ENCODE measurements at regions not wholly inside any gene's neighbourhood (a gene's known extent, or its start where the extent isn't known, plus 50 kb on each side); places are given as distances from the start of the nearest gene placed in this dataset.

DNA sequence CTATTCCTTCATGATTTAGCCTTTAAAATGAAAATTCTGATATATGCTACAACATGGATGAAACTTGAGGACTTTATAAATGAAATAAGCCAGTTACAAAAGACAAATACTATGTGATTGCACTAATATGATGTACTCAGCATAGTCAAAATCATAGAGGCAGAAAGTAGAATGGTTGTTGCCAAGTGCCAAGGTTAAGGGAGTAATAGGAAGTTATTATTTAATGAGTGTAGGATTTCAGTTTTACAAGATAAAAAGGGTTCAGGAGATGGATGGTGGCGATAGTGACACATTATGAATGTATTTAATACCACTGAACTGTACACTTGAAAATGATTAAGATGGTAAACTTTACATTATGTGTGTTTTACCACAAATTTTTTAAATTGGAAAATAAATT, 73.1 kb upstream of the FMN2 start:
- H3K27ac ChIP-seq = no peak overlapping the region

GRCh38 chr1:240019524-240019923, 72.2 kb upstream of the FMN2 start:
- no peak overlapping the region for H3K27ac ChIP-seq
- TF ChIP-seq CTCF (conservative IDR thresholded peaks at IDR 0.05) = no peak

More for the DNA sequence above, 73.1 kb upstream of the FMN2 start:
- TF ChIP-seq CTCF (conservative IDR thresholded peaks at IDR 0.05) = no peak

DNA sequence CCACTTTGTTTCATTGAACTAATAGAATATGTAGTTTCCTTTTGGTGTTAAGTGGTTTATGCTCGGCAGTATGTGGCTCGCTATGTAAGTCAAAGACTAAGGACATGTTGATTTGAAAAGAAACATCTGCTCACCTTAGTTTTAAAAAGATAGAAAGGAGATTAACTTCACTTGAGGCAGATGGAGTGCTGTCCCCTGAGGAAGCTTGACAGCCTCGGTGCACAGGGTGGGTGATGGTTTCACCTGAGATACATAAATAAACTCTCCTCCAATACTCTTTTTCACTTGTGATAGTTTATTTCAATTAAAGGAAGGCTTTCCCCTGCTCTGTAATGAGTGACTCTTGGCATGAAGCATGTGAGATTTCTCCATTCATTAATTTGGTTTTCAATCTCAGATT, 70.8 kb upstream of the FMN2 start:
- TF ChIP-seq CTCF (conservative IDR thresholded peaks at IDR 0.05) = no peak
- H3K27ac ChIP-seq = no peak overlapping the region

GRCh38 chr1:240021709-240022108, 70.0 kb upstream of the FMN2 start:
- no peak for TF ChIP-seq CTCF (conservative IDR thresholded peaks at IDR 0.05)
- H3K27ac ChIP-seq = no peak overlapping the region

- TF ChIP-seq CTCF (conservative IDR thresholded peaks at IDR 0.05) = peak; percentile 96
- H3K27ac ChIP-seq = no peak overlapping the region; the same call in 1 of the 2 replicates
Measured at GRCh38 chr1:240027059-240027462, 64.6 kb upstream of the FMN2 start.

DNA sequence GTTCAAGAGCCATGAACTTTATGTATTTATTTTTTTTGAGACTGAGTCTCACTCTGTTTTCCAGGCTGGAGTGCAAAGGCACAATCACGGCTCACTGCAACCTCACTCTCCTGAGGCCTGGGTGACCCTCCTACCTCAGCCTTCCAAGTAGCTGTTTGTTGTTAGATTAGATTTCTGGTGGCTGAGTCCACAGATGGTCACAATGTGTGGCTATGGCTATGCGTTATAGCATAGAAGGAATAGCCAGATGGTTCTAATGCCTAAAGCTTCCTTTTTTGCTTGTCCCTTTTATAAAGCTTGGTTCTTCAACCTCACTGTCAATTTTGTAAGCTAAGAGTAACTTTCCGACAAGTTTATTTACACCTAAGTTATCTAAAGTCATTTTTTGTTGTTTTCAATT, 62.3 kb upstream of the FMN2 start:
- H3K27ac ChIP-seq = no peak overlapping the region

DNA sequence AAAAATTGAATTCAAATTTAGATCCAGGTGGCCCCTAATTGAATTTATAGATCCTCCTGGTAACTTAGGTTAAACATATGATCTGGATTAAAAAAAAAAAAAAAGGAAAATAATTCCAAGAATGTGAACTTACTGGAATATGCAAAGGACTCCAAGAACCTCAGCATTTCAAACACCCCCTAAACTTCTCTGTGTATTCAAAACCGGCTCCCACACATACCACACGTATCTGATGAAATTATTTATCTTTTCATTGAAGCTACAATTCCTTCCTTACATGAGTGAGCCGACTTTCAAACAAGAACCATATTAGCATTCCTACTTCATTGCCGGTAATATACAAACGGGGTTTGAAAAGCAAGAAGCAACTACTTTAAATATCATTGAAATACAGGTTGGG, 61.4 kb upstream of the FMN2 start:
- TF ChIP-seq CTCF (conservative IDR thresholded peaks at IDR 0.05) = no peak

More for the DNA sequence above, 62.3 kb upstream of the FMN2 start:
- no peak for TF ChIP-seq CTCF (conservative IDR thresholded peaks at IDR 0.05)

DNA sequence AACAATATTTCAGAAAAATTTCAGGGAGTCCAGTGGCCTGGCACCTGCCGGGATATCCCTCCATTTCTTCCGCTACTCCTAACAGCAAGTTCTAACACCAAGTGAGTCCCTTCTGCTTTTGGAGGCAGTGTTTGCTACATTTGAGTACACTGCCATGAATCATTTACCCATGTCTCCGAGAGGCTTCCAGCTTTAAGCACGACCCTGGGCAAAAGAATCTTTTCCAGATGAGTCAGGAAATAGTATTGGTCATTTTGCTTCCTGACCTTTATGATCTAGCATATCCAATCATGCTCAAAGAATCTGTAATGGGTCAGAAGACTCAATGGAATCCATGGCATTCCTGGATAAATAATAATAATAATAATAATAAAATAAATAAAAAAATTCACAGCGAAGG, 60.7 kb upstream of the FMN2 start:
- H3K27ac ChIP-seq = no peak overlapping the region
- no peak for TF ChIP-seq CTCF (conservative IDR thresholded peaks at IDR 0.05)

More for the DNA sequence above, 61.4 kb upstream of the FMN2 start:
- no peak overlapping the region for H3K27ac ChIP-seq
